Inferior parietal cortex (tissue), 1 donor: ENCODE measurements at regions not wholly inside any gene's neighbourhood (a gene's known extent, or its start where the extent isn't known, plus 50 kb on each side); places are given as distances from the start of the nearest gene placed in this dataset.

Experiments
- DNase-seq: peaks from one replicate; pipeline ENCODE4 v3.0.0-alpha.2; 2016; ENCODE audit errors: extremely low spot score

DNA sequence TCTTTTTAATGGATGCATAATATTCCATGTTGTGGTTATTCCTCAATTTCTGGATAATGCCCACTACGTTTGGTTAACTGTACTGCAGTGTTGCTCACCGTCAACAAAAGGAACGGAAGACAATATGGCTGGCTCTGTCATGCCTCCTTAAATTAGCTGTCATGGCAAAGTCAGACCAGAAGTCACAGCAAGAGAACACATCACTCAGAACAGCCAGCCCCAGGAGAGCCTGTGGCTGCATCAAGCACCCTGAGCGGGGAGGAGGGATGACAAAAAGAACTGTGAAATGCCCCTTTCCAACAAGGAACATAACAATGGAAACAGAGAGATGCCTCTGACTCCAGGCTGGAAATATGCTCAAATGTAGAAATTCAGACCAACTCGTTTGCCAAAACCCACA lies 366.0 kb upstream of the ZNF507 start:
- no peak for DNase-seq

DNA sequence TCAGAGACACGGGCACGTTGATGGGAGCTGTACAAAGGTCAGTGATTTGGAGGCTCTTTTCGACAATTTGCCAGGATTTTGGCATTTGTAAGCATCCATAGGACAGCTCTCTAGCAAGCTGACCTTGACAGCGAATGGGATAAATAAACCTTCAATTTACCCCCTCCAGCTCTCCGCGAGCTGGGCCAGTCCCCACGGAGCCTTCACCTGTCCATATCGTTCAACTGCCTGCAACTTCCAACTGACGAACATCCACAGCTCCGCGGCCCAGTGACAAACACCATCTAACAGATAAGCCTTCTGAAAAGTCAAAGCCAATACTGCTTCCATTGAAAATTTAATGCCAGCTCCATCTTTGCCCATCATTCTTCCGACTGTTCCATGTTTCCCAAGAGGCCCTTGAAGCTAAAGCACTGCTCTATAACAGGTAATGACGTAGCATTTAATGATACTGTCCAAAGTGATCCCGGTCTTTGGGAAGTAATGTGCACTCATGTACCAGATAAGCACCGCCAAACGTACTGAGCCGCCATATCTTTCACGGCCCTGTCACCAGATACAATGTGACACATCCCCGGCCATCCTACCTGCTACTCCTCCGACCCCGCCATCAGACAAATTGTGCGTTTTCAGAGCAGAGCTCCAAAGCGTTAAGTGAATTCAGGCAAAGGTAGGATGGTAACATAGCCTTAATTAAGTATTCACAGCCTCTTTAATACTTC lies 365.3 kb upstream of the ZNF507 start:
- DNase-seq = no peak

- DNase-seq = no peak
Observed at GRCh38 chr19:31980796-31981195, 364.6 kb upstream of the ZNF507 start.

DNA sequence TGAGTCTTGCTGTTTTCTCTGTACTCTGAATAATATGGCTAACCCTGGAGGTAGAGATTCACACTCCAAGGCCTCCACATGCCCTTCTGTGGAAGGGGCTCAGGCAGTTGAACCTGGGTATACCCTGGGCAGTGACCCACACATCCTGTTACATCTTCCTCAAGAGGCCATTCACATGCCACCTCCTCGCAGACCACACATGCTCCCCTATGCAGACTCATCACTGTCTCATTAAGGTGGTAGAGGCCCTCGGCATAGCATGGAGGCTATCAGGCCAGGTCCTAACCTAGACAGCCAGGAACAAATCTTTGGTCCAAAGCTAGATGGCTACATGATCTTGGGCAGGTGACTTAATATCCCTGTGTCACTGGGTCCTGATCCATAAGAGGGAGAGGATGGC lies 363.9 kb upstream of the ZNF507 start:
- no peak for DNase-seq

- no peak for DNase-seq
Observed at GRCh38 chr19:31983647-31984046, 361.8 kb upstream of the ZNF507 start.

GRCh38 chr19:31985001-31985605 lies 360.3 kb upstream of the ZNF507 start:
- no peak for DNase-seq

DNA sequence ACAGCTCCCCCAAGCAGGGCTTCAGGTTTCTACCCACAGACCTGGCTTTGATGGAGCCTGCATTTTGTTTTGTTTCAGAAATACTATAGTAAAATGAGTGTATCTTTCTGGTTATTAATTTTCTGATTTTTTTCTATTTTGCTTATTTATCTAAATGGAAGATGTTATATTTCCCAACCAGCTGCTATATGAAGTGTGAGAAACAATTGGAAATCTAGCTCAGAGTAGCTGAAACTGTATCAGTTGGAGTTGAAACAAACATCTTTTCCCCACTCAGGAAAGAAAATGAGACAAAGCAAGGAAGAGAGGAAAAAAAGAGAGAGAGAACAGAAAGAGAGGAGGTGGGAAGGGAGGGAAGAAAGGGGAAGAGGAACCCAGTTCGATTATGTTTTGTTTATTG lies 358.5 kb upstream of the ZNF507 start:
- no peak for DNase-seq

- DNase-seq = no peak
Observed at GRCh38 chr19:31988256-31988655, 357.2 kb upstream of the ZNF507 start.

DNA sequence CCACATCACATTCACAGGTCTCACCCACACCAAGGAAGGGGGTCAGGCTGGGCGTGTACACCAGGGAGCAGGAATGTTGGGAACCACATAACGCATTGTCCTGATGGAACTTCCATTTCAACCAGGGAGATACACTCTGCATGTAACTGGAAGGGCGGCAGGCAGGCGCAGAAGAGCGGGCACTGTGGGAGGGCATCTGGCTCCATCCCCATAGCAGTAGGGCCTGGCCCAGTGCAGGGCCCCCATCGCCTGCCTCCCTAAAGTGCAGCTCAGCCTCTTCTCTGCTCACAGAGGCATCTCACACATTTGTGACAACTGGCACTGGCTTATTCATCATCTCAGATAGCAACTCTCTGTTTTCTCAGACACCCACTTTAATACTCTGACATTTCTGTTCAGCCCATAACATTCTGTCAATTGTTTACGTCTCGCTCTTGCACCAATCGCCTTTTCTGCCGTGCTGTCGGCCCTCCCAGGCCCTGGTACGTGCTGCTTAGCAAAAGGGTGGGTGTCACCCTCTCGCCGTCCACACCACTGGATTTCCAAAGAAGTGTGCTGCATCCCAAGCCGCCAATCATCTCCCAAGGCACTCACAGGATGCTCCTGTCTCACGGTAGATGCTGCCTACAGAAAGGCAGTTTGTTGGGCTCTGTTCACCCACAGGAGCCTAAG lies 353.3 kb upstream of the ZNF507 start:
- DNase-seq = no peak

- DNase-seq = no peak
Observed at GRCh38 chr19:31992750-31993149, 352.7 kb upstream of the ZNF507 start.

DNA sequence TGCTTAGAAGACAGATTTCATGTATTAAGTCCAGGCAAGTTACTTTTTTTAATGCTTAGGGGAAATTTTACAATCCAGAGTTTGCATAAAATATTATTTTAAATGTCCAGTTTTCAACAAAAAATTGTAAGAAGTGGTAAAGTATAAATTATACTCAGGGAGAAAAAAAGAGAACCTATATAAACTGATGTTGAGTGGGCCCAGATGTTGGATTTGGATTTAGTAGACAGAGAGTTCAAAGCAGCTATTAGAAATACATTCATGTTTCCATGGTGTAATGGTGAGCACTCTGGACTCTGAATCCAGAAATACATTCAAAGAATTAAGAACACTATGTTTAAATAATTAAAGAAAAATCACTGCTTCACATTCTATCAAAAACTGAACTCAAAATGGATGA lies 349.9 kb upstream of the ZNF507 start:
- DNase-seq = no peak

DNA sequence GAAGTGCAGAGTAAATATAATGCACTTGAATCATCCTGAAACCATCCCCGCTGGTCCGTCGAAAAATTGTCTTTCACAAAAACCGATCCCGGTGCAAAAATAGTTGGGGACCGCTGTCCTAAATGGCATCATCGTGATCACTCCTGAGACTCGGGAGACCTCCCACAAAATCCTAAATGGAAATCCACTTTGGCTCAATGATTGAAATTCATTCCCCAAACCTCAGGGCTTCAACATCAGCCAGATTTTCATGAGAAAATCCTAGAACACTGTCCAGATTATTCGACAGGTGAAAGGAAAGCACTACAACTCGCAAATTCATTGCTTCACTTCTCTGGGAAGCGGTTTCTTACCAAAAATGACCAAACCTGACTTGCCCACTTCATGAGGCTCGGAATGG lies 335.3 kb upstream of the ZNF507 start:
- DNase-seq = no peak

- no peak for DNase-seq
Observed at GRCh38 chr19:32012206-32012605, 333.2 kb upstream of the ZNF507 start.

GRCh38 chr19:32012886-32013631 lies 332.4 kb upstream of the ZNF507 start:
- DNase-seq = no peak

GRCh38 chr19:32017176-32017953 lies 328.0 kb upstream of the ZNF507 start:
- DNase-seq = no peak

DNA sequence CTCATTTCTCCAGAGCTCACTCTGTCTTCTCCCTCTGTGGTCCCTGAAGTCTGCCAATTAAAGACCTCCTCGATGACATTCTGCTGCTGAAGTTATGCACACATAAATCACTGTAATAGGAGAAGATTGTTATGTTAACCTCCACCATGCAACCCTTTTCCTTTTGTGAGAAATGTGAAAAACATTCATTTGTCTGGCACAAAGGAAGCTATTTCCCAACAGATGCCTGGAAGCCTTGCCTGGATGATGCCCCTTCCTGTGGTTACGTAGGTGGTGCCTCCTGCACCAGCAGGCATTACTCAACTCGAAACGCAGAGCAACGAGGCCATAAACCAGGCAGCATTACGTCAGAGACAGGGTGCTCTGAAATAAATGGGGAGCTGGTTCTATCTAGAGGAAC lies 327.4 kb upstream of the ZNF507 start:
- no peak for DNase-seq

GRCh38 chr19:32020538-32020937 lies 324.9 kb upstream of the ZNF507 start:
- no peak for DNase-seq

GRCh38 chr19:32022044-32022640 lies 323.3 kb upstream of the ZNF507 start:
- no peak for DNase-seq

DNA sequence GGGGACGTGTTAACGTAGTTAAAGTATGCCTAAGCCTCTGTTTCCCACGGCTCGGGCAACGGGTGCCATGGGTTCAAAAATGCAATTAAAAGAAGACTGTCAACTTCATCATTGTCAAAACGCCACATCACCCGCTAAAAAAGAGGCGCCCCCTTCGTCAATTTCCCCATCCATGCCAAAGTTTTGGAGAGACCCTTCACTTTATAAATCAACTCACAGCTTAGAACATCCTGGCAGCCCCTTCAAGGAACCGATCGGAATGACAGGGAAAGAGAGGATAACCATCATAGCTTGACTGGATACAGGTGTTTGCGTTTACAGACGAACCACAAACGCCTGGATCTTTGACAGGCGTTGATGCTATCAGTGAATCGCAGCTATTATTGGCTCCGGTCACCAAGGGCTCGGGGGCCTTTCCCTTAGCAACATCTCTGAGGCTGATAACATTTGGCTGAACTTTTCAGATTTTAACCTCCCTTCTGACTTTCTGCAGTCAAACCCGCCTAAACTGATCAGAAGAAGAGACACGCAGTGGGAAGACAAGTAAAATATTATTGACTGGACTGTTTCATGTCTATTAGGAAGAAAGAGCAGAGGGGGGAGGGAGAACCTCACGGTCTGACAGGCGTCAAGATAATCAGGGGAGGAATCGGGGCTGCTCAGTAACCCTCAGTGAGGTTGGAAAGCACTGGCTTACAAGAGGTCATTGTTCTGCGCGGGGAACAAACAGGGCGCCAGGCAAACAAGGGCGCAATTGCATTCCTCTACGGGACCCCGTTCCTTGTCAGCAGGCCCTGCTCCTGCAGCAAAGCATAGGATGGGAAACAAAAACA lies 322.5 kb upstream of the ZNF507 start:
- no peak for DNase-seq

DNA sequence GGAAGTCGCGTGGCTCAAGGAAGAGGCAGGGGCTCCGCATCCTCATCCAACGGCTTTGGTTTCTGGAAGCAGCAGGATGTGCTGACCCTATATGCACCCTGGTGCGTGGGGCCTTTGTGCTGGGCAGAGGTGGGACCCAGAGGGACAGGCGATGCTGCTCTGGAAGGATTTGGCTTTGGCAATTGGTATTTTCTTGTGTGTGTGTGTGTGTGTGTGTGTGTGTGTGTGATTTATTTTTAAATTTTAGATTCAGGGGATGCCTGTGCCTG lies 321.9 kb upstream of the ZNF507 start:
- DNase-seq = no peak

DNA sequence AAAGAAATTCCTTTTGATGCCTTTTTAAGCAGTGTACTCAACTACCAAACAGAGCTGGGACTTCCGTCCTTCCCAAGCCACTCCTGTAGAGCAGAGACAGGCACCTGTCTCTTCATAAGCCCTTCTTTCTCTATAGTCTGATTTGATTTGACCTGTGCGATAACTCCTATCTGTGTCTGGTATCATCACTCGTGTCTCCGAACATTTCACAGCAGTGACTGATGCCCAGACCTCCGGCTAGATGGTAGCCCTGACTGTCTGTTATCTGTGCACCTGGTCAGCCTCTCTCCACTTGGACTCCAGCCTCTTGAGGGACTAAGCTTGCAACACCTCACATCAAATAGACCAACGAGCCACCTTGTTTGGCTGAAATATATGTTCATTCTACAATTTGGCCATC lies 316.2 kb upstream of the ZNF507 start:
- no peak for DNase-seq
